ENCODE measurements at regions not wholly inside any gene's neighbourhood (a gene's known extent, or its start where the extent isn't known, plus 50 kb on each side); places are given as distances from the start of the nearest gene placed in this dataset.

DNA sequence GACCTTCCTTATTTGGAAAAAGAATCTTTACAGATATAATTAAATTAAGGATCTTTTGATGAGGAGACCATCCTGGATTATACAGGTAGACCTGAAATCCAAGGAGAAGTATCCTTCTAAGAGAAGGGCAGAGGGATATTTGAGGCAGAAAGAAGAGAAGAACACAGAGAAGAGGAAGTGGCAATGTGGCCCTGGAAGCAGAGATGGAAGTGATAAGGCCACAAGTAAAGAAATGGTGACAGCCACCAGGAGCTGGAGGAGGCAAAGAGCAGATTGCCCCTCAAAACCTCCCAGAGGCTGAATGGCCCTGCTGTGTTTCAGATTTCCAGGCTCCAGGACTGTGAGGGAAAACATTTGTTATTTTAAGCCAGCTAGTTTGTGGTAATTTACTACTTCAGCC is 93.0 kb upstream of the ANKRD55 start:
- Histone ChIP-seq H2AFZ (ENCODE audit: low read length) (no peak overlapping the region), H3K9ac (ENCODE audit: insufficient read depth, low read depth, low read length) (no peak overlapping the region), H3K4me1 (ENCODE audit: insufficient read depth, low read length) (peaks cover 64% of the 10 kb centered on the region), H3K4me2 (ENCODE audit: low read depth, low read length) (no peak overlapping the region), H3K27me3 (ENCODE audit: control insufficient read depth in 1 of 2, insufficient read depth in 2 of 2, low read length in 2 of 2) (no peaks in the 10 kb centered on the region), H3K36me3 (replicated peaks in 1 of 2; ENCODE audit: control insufficient read depth in 1 of 2, insufficient read depth in 2 of 2, low read length in 2 of 2) (no peaks in the 10 kb centered on the region), H3K9me3 (ENCODE audit: low read length) (no peaks in the 10 kb centered on the region), H3K27ac (ENCODE audit: extremely low read length, insufficient read depth, low read length) (no peak overlapping the region), H4K20me1 (ENCODE audit: insufficient read depth, low read length) (no peaks in the 10 kb centered on the region), H3K4me3 (replicated peaks in 1 of 3; ENCODE audit: insufficient read depth in 1 of 3, low read depth in 2 of 3, low read length in 3 of 3) (no peak overlapping the region), H3K79me2 (ENCODE audit: insufficient read depth, low read length) (no peaks in the 10 kb centered on the region)
- DNase-seq (ENCODE audit: low spot score) (no peak), ATAC-seq (no peak), FAIRE-seq (no peak)
- ChIA-PET POLR2A (interaction anchor here (4.1 kb wide), 1 partner anchor 24 kb away, joined by 25 read pairs; no protein-coding TSS in a partner anchor), CTCF (ENCODE audit: low intra/inter-chr PET ratio, low total read pairs) (no interaction called here)
- no TSS peak for BruUV-seq (replicated peaks)
- TF ChIP-seq MYC (CRISPR knock-in tag; IDR thresholded peaks at IDR 0.05; ENCODE audit: borderline replicate concordance): no peak
- TF ChIP-seq SMAD3 (CRISPR knock-in tag; IDR thresholded peaks at IDR 0.05): no peak
- TF ChIP-seq HBP1 (CRISPR knock-in tag; IDR thresholded peaks at IDR 0.05; ENCODE audit: low read depth): no peak
- TF ChIP-seq ZNF674 (CRISPR knock-in tag; IDR thresholded peaks at IDR 0.05; ENCODE audit: low read depth): no peak
- TF ChIP-seq ZNF3 (CRISPR knock-in tag; IDR thresholded peaks at IDR 0.05): no peak
- TF ChIP-seq ZNF605 (CRISPR knock-in tag; IDR thresholded peaks at IDR 0.05): no peak
- TF ChIP-seq TRIM24 (CRISPR knock-in tag; IDR thresholded peaks at IDR 0.05): no peak
- no peak for TF ChIP-seq MBNL3 (CRISPR knock-in tag; conservative IDR thresholded peaks at IDR 0.05)
- no peak for TF ChIP-seq ZNF10 (CRISPR knock-in tag; IDR thresholded peaks at IDR 0.05; ENCODE audit: borderline replicate concordance, low read depth)
- TF ChIP-seq ZNF296 (CRISPR knock-in tag; conservative IDR thresholded peaks at IDR 0.05): no peak
- no peak for TF ChIP-seq ZBTB3 (CRISPR knock-in tag; IDR thresholded peaks at IDR 0.05; ENCODE audit: borderline replicate concordance, low read depth)
- no peak for TF ChIP-seq SATB2 (CRISPR knock-in tag; IDR thresholded peaks at IDR 0.05)
- TF ChIP-seq SYNCRIP (IDR thresholded peaks at IDR 0.05; ENCODE audit: insufficient read depth, low read depth, low read length): no peak
- no peak for TF ChIP-seq ZFAT (CRISPR knock-in tag; conservative IDR thresholded peaks at IDR 0.05)
- TF ChIP-seq, protein P1, sequence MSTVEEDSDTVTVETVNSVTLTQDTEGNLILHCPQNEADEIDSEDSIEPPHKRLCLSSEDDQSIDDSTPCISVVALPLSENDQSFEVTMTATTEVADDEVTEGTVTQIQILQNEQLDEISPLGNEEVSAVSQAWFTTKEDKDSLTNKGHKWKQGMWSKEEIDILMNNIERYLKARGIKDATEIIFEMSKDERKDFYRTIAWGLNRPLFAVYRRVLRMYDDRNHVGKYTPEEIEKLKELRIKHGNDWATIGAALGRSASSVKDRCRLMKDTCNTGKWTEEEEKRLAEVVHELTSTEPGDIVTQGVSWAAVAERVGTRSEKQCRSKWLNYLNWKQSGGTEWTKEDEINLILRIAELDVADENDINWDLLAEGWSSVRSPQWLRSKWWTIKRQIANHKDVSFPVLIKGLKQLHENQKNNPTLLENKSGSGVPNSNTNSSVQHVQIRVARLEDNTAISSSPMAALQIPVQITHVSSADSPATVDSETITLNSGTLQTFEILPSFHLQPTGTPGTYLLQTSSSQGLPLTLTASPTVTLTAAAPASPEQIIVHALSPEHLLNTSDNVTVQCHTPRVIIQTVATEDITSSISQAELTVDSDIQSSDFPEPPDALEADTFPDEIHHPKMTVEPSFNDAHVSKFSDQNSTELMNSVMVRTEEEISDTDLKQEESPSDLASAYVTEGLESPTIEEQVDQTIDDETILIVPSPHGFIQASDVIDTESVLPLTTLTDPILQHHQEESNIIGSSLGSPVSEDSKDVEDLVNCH (CRISPR knock-in tag; IDR thresholded peaks at IDR 0.05): no peak
- no peak for TF ChIP-seq SMYD3 (CRISPR knock-in tag; IDR thresholded peaks at IDR 0.05)
- TF ChIP-seq ZSCAN22 (CRISPR knock-in tag; IDR thresholded peaks at IDR 0.05): no peak
- no peak for TF ChIP-seq GTF2F1 (IDR thresholded peaks at IDR 0.05; ENCODE audit: low read length)
- TF ChIP-seq ZNF451 (CRISPR knock-in tag; IDR thresholded peaks at IDR 0.05): no peak
- in situ Hi-C loops (cut with HindIII; ENCODE audit: extremely low pct_ligation_motif_present, low pct_unique_long_range_greater_than_20kb): no loop called here
- intact Hi-C loops (cut with micrococcal nuclease; ENCODE audit: unreplicated experiment): no loop called here

Measured in HepG2 (cell line).